HepG2 (cell line): ENCODE measurements at regions not wholly inside any gene's neighbourhood (a gene's known extent, or its start where the extent isn't known, plus 50 kb on each side); places are given as distances from the start of the nearest gene placed in this dataset.

Source experiments
- ATAC-seq: fragments of 200-7000 bp; cut with Tn5 transposase; 3 replicates; pipeline ENCODE4 v1.9.1; 2020; ENCODE audit warnings: mild to moderate bottlenecking, moderate library complexity
- BruUV-seq: library from RNA; stranded (reverse); fragments of 400-500 nt; replicated peaks from 2 replicates; lab custom pipeline; 2021; lab: Mats Ljungman, UMichigan
- CTCF ChIA-PET: fragments of 300-600 bp; formaldehyde crosslinking; extraction: SDS; loops from one replicate; lab custom pipeline; 2021; ENCODE audit warnings: low total read pairs, inconsistent platforms, low intra/inter-chr PET ratio; lab: Yijun Ruan, JAX
- POLR2A ChIA-PET: fragments of 350-600 bp; sonication (Branson Sonifier 250); formaldehyde crosslinking; loops from one replicate; lab custom pipeline; 2020; ENCODE audit warnings: antibody characterized with exemption, inconsistent platforms; lab: Yijun Ruan, JAX
- DNase-seq: peaks from one replicate; pipeline ENCODE4 v3.0.0-alpha.2; 2015; ENCODE audit warnings: low spot score
- FAIRE-seq: peaks from 3 replicates; lab custom pipeline; 2011; peaks lifted over from hg19 to GRCh38; lab: Jason Lieb, UNC
- H2AFZ ChIP-seq: one replicate; pipeline ENCODE4 v1.6.1; 2011; ENCODE audit warnings: low read length, inconsistent platforms
- H3K27ac ChIP-seq: fragments of 300-600 bp; 3 replicates; pipeline ENCODE4 v1.8.0; 2011; ENCODE audit warnings: mixed run types, mild to moderate bottlenecking, mixed read lengths, low read length, inconsistent platforms; ENCODE audit not compliant: insufficient read depth; ENCODE audit errors: extremely low read length
- H3K27me3 ChIP-seq, 2 experiments: fragments of 200-600 bp in 1 of 2; 2 replicates in 1 of 2; 3 replicates in 1 of 2; pipeline versions ENCODE4 v1.6.0 to v1.8.0; 2011; ENCODE audit warnings: low read length in 2 of 2, mild to moderate bottlenecking in 2 of 2, moderate library complexity in 2 of 2, inconsistent platforms in 1 of 2; ENCODE audit not compliant: insufficient read depth in 2 of 2, control insufficient read depth in 1 of 2
- H3K36me3 ChIP-seq, 2 experiments: fragments of 200-600 bp in 1 of 2; replicated peaks in 1 of 2; 2 replicates in 1 of 2; 3 replicates in 1 of 2; pipeline versions ENCODE4 v1.5.1 to v1.8.0; 2011; ENCODE audit warnings: low read length in 2 of 2, inconsistent platforms in 1 of 2; ENCODE audit not compliant: insufficient read depth in 2 of 2, control insufficient read depth in 1 of 2
- H3K4me1 ChIP-seq: 2 replicates; pipeline ENCODE4 v1.5.1; 2012; ENCODE audit warnings: low read length, inconsistent platforms; ENCODE audit not compliant: insufficient read depth
- H3K4me2 ChIP-seq: 2 replicates; pipeline ENCODE4 v1.6.0; 2011; ENCODE audit warnings: low read depth, low read length, inconsistent platforms
- H3K4me3 ChIP-seq, 3 experiments: fragments of 200-600 bp in 1 of 3; sonication (generic), shearing (Covaris generic) in 1 of 3; replicated peaks in 1 of 3; 2 replicates each; pipeline ENCODE4 v1.5.1; 2011 to 2016; ENCODE audit warnings: low read length in 3 of 3, inconsistent platforms in 2 of 3, low read depth in 2 of 3, mild to moderate bottlenecking in 2 of 3, control low read depth in 1 of 3, mixed read lengths in 1 of 3; ENCODE audit not compliant: insufficient read depth in 1 of 3
- H3K79me2 ChIP-seq: one replicate; pipeline ENCODE4 v1.6.1; 2011; ENCODE audit warnings: low read length, inconsistent platforms; ENCODE audit not compliant: insufficient read depth
- H3K9ac ChIP-seq: 2 replicates; pipeline ENCODE4 v1.6.0; 2011; ENCODE audit warnings: mild to moderate bottlenecking, low read depth, low read length, inconsistent platforms; ENCODE audit not compliant: insufficient read depth
- H3K9me3 ChIP-seq: 2 replicates; pipeline ENCODE4 v1.5.1; 2012; ENCODE audit warnings: mild to moderate bottlenecking, low read length
- H4K20me1 ChIP-seq: 2 replicates; pipeline ENCODE4 v1.6.0; 2011; ENCODE audit warnings: inconsistent platforms, mild to moderate bottlenecking, low read length, moderate library complexity; ENCODE audit not compliant: insufficient read depth
- KLF13 ChIP-seq: sonication (generic); formaldehyde crosslinking; IDR thresholded peaks from 2 replicates; pipeline ENCODE4 v1.4.0; 2020; ENCODE audit warnings: mild to moderate bottlenecking, missing genetic modification reagents
- LBX2 ChIP-seq: sonication (generic); formaldehyde crosslinking; IDR thresholded peaks from 2 replicates; pipeline ENCODE4 v1.5.0; 2020; ENCODE audit warnings: missing genetic modification reagents, mild to moderate bottlenecking, borderline replicate concordance
- POLR2AphosphoS5 ChIP-seq: IDR thresholded peaks from 2 replicates; pipeline ENCODE4 v1.6.1; 2012; ENCODE audit warnings: low read depth, low read length
- RCOR2 ChIP-seq: IDR thresholded peaks from 2 replicates; pipeline ENCODE4 v1.6.1; 2016; ENCODE audit warnings: missing biosample characterization, missing genetic modification reagents
- RXRA ChIP-seq: sonication (generic); formaldehyde crosslinking; IDR thresholded peaks from 2 replicates; pipeline ENCODE4 v1.5.1; 2020; ENCODE audit warnings: missing genetic modification reagents
- ZKSCAN1 ChIP-seq: fragments of 150-350 bp; IDR thresholded peaks from 2 replicates; pipeline ENCODE4 v1.6.1; 2014; ENCODE audit warnings: low read length
- ZNF160 ChIP-seq: sonication (generic); formaldehyde crosslinking; IDR thresholded peaks from 2 replicates; pipeline ENCODE4 v1.8.0; 2022; ENCODE audit warnings: mild to moderate bottlenecking, inconsistent platforms, missing genetic modification reagents
- ZNF24 ChIP-seq: fragments of 450-650 bp; IDR thresholded peaks from 2 replicates; pipeline ENCODE4 v1.6.1; 2017; ENCODE audit warnings: antibody characterized with exemption, mild to moderate bottlenecking
- ZNF337 ChIP-seq: sonication (generic); formaldehyde crosslinking; IDR thresholded peaks from 2 replicates; pipeline ENCODE4 v1.5.1; 2020; ENCODE audit warnings: missing genetic modification reagents, low read depth, mild to moderate bottlenecking, borderline replicate concordance
- ZNF33A ChIP-seq: sonication (generic); formaldehyde crosslinking; IDR thresholded peaks from 2 replicates; pipeline ENCODE4 v1.5.1; 2020; ENCODE audit warnings: missing genetic modification reagents, mild to moderate bottlenecking, moderate library complexity, borderline replicate concordance
- ZNF382 ChIP-seq: sonication (generic); formaldehyde crosslinking; IDR thresholded peaks from 2 replicates; pipeline ENCODE4 v1.5.0; 2020; ENCODE audit warnings: missing genetic modification reagents, mild to moderate bottlenecking, borderline replicate concordance
- ZNF512 ChIP-seq: sonication (generic); formaldehyde crosslinking; IDR thresholded peaks from 2 replicates; pipeline ENCODE4 v1.4.0; 2020; ENCODE audit warnings: mild to moderate bottlenecking, missing genetic modification reagents
- ZNF572 ChIP-seq: sonication (generic); formaldehyde crosslinking; IDR thresholded peaks from 2 replicates; pipeline ENCODE4 v1.5.1; 2020; ENCODE audit warnings: mild to moderate bottlenecking, missing genetic modification reagents
- ZNF607 ChIP-seq: sonication (generic); formaldehyde crosslinking; IDR thresholded peaks from 2 replicates; pipeline ENCODE4 v1.5.1; 2020; ENCODE audit warnings: missing genetic modification reagents, mild to moderate bottlenecking, borderline replicate concordance
- ZNF652 ChIP-seq: IDR thresholded peaks from 2 replicates; pipeline ENCODE4 v1.6.1; 2016; ENCODE audit warnings: low read depth, borderline replicate concordance
- ZSCAN25 ChIP-seq: sonication (generic); formaldehyde crosslinking; IDR thresholded peaks from 2 replicates; pipeline ENCODE4 v1.8.0; 2022; ENCODE audit warnings: mild to moderate bottlenecking, missing genetic modification reagents
- WGBS: methylation state at CpG from one replicate; pipeline ENCODE4 v1.1.6; 2017; ENCODE audit warnings: low lambda C conversion rate; 5-methylcytosine and 5-hydroxymethylcytosine counted together
- in situ Hi-C: cut with HindIII; loops from 2 replicates; pipeline ENCODE4 v1.10.0; 2017; ENCODE audit warnings: low pct_unique_long_range_greater_than_20kb; ENCODE audit not compliant: extremely low pct_ligation_motif_present
- intact Hi-C: fragments of 100-400 bp; cut with micrococcal nuclease; formaldehyde crosslinking; loops from one replicate; pipeline ENCODE4 v1.10.0; 2022; ENCODE audit not compliant: unreplicated experiment

- DNase-seq (no peak), FAIRE-seq (no peak), ATAC-seq (no peak)
- H4K20me1 ChIP-seq, result no peaks in the 10 kb centered on the region
- no peak overlapping the region for H3K4me2 ChIP-seq
- no peak for TF ChIP-seq ZNF24
- no peak for TF ChIP-seq ZNF160 (CRISPR knock-in tag)
- no peak for TF ChIP-seq ZNF337 (CRISPR knock-in tag)
- no peak for TF ChIP-seq ZNF33A
- TF ChIP-seq ZKSCAN1, result no peak
- no peak for TF ChIP-seq RXRA
- TF ChIP-seq KLF13 (CRISPR knock-in tag), result no peak
- TF ChIP-seq RCOR2 (CRISPR knock-in tag), result no peak
- no peak for TF ChIP-seq ZNF382 (CRISPR knock-in tag)
- no peak for TF ChIP-seq POLR2AphosphoS5
- no peak for TF ChIP-seq ZSCAN25
- no peak for TF ChIP-seq ZNF652 (CRISPR knock-in tag)
- no peak for TF ChIP-seq ZNF572
- TF ChIP-seq ZNF512 (CRISPR knock-in tag), result no peak
- TF ChIP-seq ZNF607 (CRISPR knock-in tag), result no peak
- no peak for TF ChIP-seq LBX2 (CRISPR knock-in tag)
- no peaks in the 10 kb centered on the region for H3K9me3 ChIP-seq
- H3K9ac ChIP-seq, result no peak overlapping the region
- intact Hi-C loops, result no loop called here
- no peak overlapping the region for H3K27ac ChIP-seq
- no peak overlapping the region for H2AFZ ChIP-seq
- H3K27me3 ChIP-seq, result no peaks in the 10 kb centered on the region
- no peaks in the 10 kb centered on the region for H3K4me1 ChIP-seq
- in situ Hi-C loops, result no loop called here
- H3K4me3 ChIP-seq, result no peak overlapping the region
- no peaks in the 10 kb centered on the region for H3K79me2 ChIP-seq
- ChIA-PET POLR2A (no interaction called here), CTCF (no interaction called here)
- H3K36me3 ChIP-seq, result no peaks in the 10 kb centered on the region
- BruUV-seq, result no TSS peak
- under 1% methylated on average over 6 of the region's 6 CpGs for WGBS
These were observed 231.5 kb upstream of the ID4 start for GRCh38 chr6:19605624-19606023.
